ENCODE measurements at regions not wholly inside any gene's neighbourhood (a gene's known extent, or its start where the extent isn't known, plus 50 kb on each side); places are given as distances from the start of the nearest gene placed in this dataset.

DNA sequence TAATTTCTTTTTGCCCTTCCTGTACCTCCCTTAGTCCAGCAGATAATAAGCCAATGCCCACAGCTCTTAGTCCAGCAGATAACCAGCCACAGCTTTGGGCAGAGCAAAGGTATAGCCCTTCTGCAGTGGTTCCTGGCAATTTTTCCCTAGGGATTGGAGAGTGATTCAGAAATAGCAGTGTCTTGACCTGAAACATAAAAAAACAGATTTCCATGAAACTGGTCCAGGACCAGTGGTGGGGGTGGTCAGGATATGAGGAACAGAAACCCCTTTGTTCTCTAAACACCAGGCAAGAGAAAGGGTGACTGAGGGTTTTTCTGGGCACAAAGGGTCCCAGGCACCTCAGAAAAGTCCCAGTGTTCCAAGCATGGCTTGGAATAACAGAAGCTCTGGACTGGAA lies 103.4 kb downstream of the ARRDC4 start:
- no TSS peak for BruUV-seq (replicated peaks)
- intact Hi-C loops (cut with micrococcal nuclease): no loop called here
- Mint-ChIP-seq H3K27me3 (ENCODE audit: insufficient read depth, unreplicated experiment) (no peaks in the 10 kb centered on the region), H3K27ac (ENCODE audit: low read depth, unreplicated experiment) (no peak overlapping the region), H3K9me3 (ENCODE audit: unreplicated experiment) (no peaks in the 10 kb centered on the region), H3K36me3 (ENCODE audit: insufficient read depth, unreplicated experiment) (no peaks in the 10 kb centered on the region), H3K4me3 (ENCODE audit: unreplicated experiment) (no peak overlapping the region), H3K4me1 (ENCODE audit: insufficient read depth, unreplicated experiment) (no peaks in the 10 kb centered on the region)
- DNase-seq (ENCODE audit: unreplicated experiment): no peak
- POLR2A ChIA-PET: no interaction called here
- TF ChIP-seq, protein P1, sequence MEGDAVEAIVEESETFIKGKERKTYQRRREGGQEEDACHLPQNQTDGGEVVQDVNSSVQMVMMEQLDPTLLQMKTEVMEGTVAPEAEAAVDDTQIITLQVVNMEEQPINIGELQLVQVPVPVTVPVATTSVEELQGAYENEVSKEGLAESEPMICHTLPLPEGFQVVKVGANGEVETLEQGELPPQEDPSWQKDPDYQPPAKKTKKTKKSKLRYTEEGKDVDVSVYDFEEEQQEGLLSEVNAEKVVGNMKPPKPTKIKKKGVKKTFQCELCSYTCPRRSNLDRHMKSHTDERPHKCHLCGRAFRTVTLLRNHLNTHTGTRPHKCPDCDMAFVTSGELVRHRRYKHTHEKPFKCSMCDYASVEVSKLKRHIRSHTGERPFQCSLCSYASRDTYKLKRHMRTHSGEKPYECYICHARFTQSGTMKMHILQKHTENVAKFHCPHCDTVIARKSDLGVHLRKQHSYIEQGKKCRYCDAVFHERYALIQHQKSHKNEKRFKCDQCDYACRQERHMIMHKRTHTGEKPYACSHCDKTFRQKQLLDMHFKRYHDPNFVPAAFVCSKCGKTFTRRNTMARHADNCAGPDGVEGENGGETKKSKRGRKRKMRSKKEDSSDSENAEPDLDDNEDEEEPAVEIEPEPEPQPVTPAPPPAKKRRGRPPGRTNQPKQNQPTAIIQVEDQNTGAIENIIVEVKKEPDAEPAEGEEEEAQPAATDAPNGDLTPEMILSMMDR (IDR thresholded peaks at IDR 0.05; ENCODE audit: unreplicated experiment): no peak
- CTCF ChIA-PET: interaction anchor here (0.5 to 0.6 kb wide), 2 partner anchors 161 to 1768 kb away, joined by 3 read pairs; no protein-coding TSS in a partner anchor

GRCh38 chr15:98067339-98067738 lies 106.8 kb downstream of the ARRDC4 start:
- TF ChIP-seq, protein P1 (IDR thresholded peaks at IDR 0.05; ENCODE audit: unreplicated experiment): no peak
- CTCF ChIA-PET: no interaction called here
- DNase-seq (ENCODE audit: unreplicated experiment): no peak
- H3K27me3 Mint-ChIP-seq (ENCODE audit: insufficient read depth, unreplicated experiment): no peaks in the 10 kb centered on the region
- H3K9me3 Mint-ChIP-seq (ENCODE audit: unreplicated experiment): no peaks in the 10 kb centered on the region
- no TSS peak for BruUV-seq (replicated peaks)
- POLR2A ChIA-PET: interaction anchor here (0.6 kb wide), 1 partner anchor 140 kb away, joined by 3 read pairs; no protein-coding TSS in a partner anchor
- intact Hi-C loops (cut with micrococcal nuclease): no loop called here
- H3K36me3 Mint-ChIP-seq (ENCODE audit: insufficient read depth, unreplicated experiment): no peaks in the 10 kb centered on the region
- no peak overlapping the region for H3K4me3 Mint-ChIP-seq (ENCODE audit: unreplicated experiment)
- no peaks in the 10 kb centered on the region for H3K4me1 Mint-ChIP-seq (ENCODE audit: insufficient read depth, unreplicated experiment)
- no peak overlapping the region for H3K27ac Mint-ChIP-seq (ENCODE audit: low read depth, unreplicated experiment)

- intact Hi-C loops (cut with micrococcal nuclease): no loop called here
- H3K4me1 Mint-ChIP-seq (ENCODE audit: insufficient read depth, unreplicated experiment): no peaks in the 10 kb centered on the region
- no peaks in the 10 kb centered on the region for H3K9me3 Mint-ChIP-seq (ENCODE audit: unreplicated experiment)
- H3K36me3 Mint-ChIP-seq (ENCODE audit: insufficient read depth, unreplicated experiment): no peaks in the 10 kb centered on the region
- TF ChIP-seq, protein P1 (IDR thresholded peaks at IDR 0.05; ENCODE audit: unreplicated experiment): no peak
- no peaks in the 10 kb centered on the region for H3K27me3 Mint-ChIP-seq (ENCODE audit: insufficient read depth, unreplicated experiment)
- POLR2A ChIA-PET: no interaction called here
- no TSS peak for BruUV-seq (replicated peaks)
- H3K27ac Mint-ChIP-seq (ENCODE audit: low read depth, unreplicated experiment): no peak overlapping the region
- CTCF ChIA-PET: interaction anchor here (0.5 to 0.7 kb wide), 2 partner anchors 109 to 1007 kb away, joined by 3 read pairs; no protein-coding TSS in a partner anchor
- H3K4me3 Mint-ChIP-seq (ENCODE audit: unreplicated experiment): no peak overlapping the region
- DNase-seq (ENCODE audit: unreplicated experiment): no peak
These were observed 108.8 kb downstream of the ARRDC4 start for GRCh38 chr15:98069256-98069655.

GRCh38 chr15:98070137-98070536 lies 109.6 kb downstream of the ARRDC4 start:
- Mint-ChIP-seq H3K27me3 (ENCODE audit: insufficient read depth, unreplicated experiment) (no peaks in the 10 kb centered on the region), H3K9me3 (ENCODE audit: unreplicated experiment) (no peaks in the 10 kb centered on the region), H3K36me3 (ENCODE audit: insufficient read depth, unreplicated experiment) (no peaks in the 10 kb centered on the region), H3K4me1 (ENCODE audit: insufficient read depth, unreplicated experiment) (no peaks in the 10 kb centered on the region), H3K4me3 (ENCODE audit: unreplicated experiment) (no peak overlapping the region), H3K27ac (ENCODE audit: low read depth, unreplicated experiment) (no peak overlapping the region)
- no TSS peak for BruUV-seq (replicated peaks)
- no peak for DNase-seq (ENCODE audit: unreplicated experiment)
- intact Hi-C loops (cut with micrococcal nuclease): no loop called here
- POLR2A ChIA-PET: no interaction called here
- TF ChIP-seq, protein P1 (IDR thresholded peaks at IDR 0.05; ENCODE audit: unreplicated experiment): no peak
- CTCF ChIA-PET: interaction anchor here (0.7 to 2.1 kb wide), 2 partner anchors 15 to 74 kb away, joined by 5 to 7 read pairs; no protein-coding TSS in a partner anchor
